ENCODE measurements at regions not wholly inside any gene's neighbourhood (a gene's known extent, or its start where the extent isn't known, plus 50 kb on each side); places are given as distances from the start of the nearest gene placed in this dataset.

- TF ChIP-seq CTCF (IDR thresholded peaks at IDR 0.05) (no peak), POLR2A (IDR thresholded peaks at IDR 0.05) (no peak)
These were observed 1504.6 kb upstream of the ADGRL3 start for GRCh38 chr4:59695355-59696053.
